ENCODE measurements at regions not wholly inside any gene's neighbourhood (a gene's known extent, or its start where the extent isn't known, plus 50 kb on each side); places are given as distances from the start of the nearest gene placed in this dataset.

GRCh38 chr12:85693093-85693665 is 143.0 kb downstream of the RASSF9 start:
- H3K4me1 Mint-ChIP-seq = no peaks in the 10 kb centered on the region
- no peaks in the 10 kb centered on the region for H3K9me3 Mint-ChIP-seq
- H3K27ac Mint-ChIP-seq (ENCODE audit: unreplicated experiment) = no peak overlapping the region
- H3K27me3 Mint-ChIP-seq (ENCODE audit: low read depth) = no peaks in the 10 kb centered on the region
- DNase-seq (ENCODE audit: low read depth, low spot score) = no peak
- H3K4me3 Mint-ChIP-seq = no peak overlapping the region
- H3K36me3 Mint-ChIP-seq (ENCODE audit: low read depth) = no peaks in the 10 kb centered on the region
- no peak for TF ChIP-seq CTCF (conservative IDR thresholded peaks at IDR 0.05)

DNA sequence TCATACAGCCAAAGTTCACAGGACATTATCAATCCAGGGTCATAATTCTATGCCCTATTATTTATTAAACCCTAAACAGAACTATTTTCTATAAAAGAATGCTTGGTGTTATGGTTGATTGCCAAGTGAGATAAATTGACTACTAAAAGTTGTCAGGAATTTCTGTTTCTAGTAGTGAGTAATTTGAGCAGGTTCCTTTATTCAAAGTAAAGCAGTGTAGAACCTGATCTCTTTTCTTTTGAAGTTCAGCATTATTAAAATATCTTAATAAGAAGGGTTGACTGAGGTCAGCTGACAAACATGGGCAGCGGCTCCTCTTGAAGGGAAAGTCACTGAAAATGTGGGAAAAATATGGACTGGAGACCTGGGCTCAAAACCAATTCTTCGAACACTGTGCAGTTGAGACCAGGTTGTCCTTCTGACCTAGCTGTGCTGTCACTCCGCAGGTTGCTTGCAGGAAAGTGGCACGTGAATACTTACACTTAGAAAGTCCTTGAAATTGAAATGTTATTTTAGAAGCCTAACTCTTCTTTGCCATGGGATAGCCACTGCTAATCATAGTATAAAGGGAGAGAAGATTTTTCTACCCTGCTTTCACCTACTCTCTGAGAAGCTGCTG is 141.0 kb downstream of the RASSF9 start:
- Mint-ChIP-seq H3K9me3 (no peaks in the 10 kb centered on the region), H3K36me3 (ENCODE audit: low read depth) (no peaks in the 10 kb centered on the region), H3K4me1 (no peaks in the 10 kb centered on the region), H3K27me3 (ENCODE audit: low read depth) (no peaks in the 10 kb centered on the region), H3K4me3 (no peak overlapping the region), H3K27ac (ENCODE audit: unreplicated experiment) (no peak overlapping the region)
- TF ChIP-seq CTCF (conservative IDR thresholded peaks at IDR 0.05) = no peak
- DNase-seq (ENCODE audit: low read depth, low spot score) = no peak

DNA sequence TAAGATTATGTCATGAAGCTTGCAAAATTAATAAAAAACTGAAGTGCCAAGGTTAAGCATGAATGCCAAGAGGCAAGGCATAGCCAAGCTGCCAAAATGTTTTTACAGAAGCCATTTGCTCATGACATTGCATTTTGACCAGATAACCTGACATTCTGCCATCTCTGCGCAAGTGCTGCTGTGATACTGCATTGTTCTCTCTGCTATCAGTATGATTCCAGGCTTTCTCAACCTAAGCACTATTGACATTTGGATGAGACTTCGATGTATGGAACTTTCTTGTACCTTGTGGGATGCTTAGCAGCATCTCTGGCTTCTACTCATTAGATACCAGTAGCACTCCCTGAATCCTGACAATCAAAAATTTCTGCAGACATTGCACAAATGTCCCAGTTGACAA is 139.2 kb downstream of the RASSF9 start:
- Mint-ChIP-seq H3K9me3 (no peaks in the 10 kb centered on the region), H3K4me3 (no peak overlapping the region), H3K36me3 (ENCODE audit: low read depth) (no peaks in the 10 kb centered on the region), H3K27ac (ENCODE audit: unreplicated experiment) (no peak overlapping the region), H3K4me1 (no peaks in the 10 kb centered on the region), H3K27me3 (ENCODE audit: low read depth) (no peaks in the 10 kb centered on the region)
- DNase-seq (ENCODE audit: low read depth, low spot score) = no peak
- TF ChIP-seq CTCF (conservative IDR thresholded peaks at IDR 0.05) = no peak

GRCh38 chr12:85698937-85699336 is 137.3 kb downstream of the RASSF9 start:
- no peak for TF ChIP-seq CTCF (conservative IDR thresholded peaks at IDR 0.05)
- H3K9me3 Mint-ChIP-seq = no peaks in the 10 kb centered on the region

DNA sequence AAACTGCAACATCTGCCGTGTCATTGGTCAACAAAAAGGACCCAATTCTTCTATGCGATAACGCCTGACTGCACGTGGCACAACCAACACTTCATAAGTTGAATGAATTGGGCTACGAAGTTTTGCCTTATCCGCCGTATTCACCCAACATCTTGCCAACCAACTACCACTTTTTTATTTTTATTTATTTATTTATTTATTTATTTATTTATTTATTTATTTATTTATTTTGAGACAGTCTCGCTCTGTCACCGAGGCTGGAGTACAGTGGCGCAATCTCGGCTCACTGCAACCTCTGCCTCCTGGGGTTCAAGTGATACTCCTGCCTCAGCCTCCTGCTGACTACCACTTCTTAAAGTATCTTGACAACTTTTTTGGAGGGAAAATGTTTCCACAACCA is 127.4 kb downstream of the RASSF9 start:
- Mint-ChIP-seq H3K9me3 (peaks cover 5% of the 10 kb centered on the region), H3K27ac (ENCODE audit: unreplicated experiment) (no peak overlapping the region), H3K27me3 (ENCODE audit: low read depth) (no peaks in the 10 kb centered on the region), H3K4me3 (no peak overlapping the region), H3K36me3 (ENCODE audit: low read depth) (no peaks in the 10 kb centered on the region), H3K4me1 (no peaks in the 10 kb centered on the region)
- TF ChIP-seq CTCF (conservative IDR thresholded peaks at IDR 0.05) = no peak
- DNase-seq (ENCODE audit: low read depth, low spot score) = no peak

More at GRCh38 chr12:85698937-85699336, 137.3 kb downstream of the RASSF9 start:
- no peak overlapping the region for H3K4me3 Mint-ChIP-seq
- no peaks in the 10 kb centered on the region for H3K36me3 Mint-ChIP-seq (ENCODE audit: low read depth)
- no peaks in the 10 kb centered on the region for H3K4me1 Mint-ChIP-seq
- DNase-seq (ENCODE audit: low read depth, low spot score) = no peak
- H3K27ac Mint-ChIP-seq (ENCODE audit: unreplicated experiment) = no peak overlapping the region
- no peaks in the 10 kb centered on the region for H3K27me3 Mint-ChIP-seq (ENCODE audit: low read depth)
